Karpas-422 (cell line): ENCODE measurements at regions not wholly inside any gene's neighbourhood (a gene's known extent, or its start where the extent isn't known, plus 50 kb on each side); places are given as distances from the start of the nearest gene placed in this dataset.

Experiments used
- DNase-seq: peaks from one replicate; pipeline ENCODE4 v3.0.0-alpha.2; 2015
- H2AFZ ChIP-seq: fragments of 200-600 bp; sonication (generic); 2 replicates; pipeline ENCODE4 v1.6.1; 2014; ENCODE audit warnings: antibody characterized with exemption, low read length, mixed read lengths
- H3K27ac ChIP-seq: fragments of 200-600 bp; sonication (generic); 2 replicates; pipeline ENCODE4 v1.5.1; 2014; ENCODE audit warnings: mild to moderate bottlenecking, low read length, moderate library complexity
- H3K27me3 ChIP-seq: fragments of 200-600 bp; sonication (generic); 2 replicates; pipeline ENCODE4 v1.6.1; 2014; ENCODE audit warnings: low read length, mixed read lengths
- H3K36me3 ChIP-seq: fragments of 200-600 bp; sonication (generic); 2 replicates; pipeline ENCODE4 v1.6.1; 2014; ENCODE audit warnings: low read length, mixed read lengths; ENCODE audit not compliant: insufficient read depth
- H3K4me1 ChIP-seq: fragments of 200-600 bp; sonication (generic); 2 replicates; pipeline ENCODE4 v1.6.1; 2014; ENCODE audit warnings: mild to moderate bottlenecking, low read length, mixed read lengths
- H3K4me2 ChIP-seq: fragments of 200-600 bp; sonication (generic); 2 replicates; pipeline ENCODE4 v1.6.1; 2014; ENCODE audit warnings: low read length, low read depth, mild to moderate bottlenecking; ENCODE audit not compliant: poor library complexity, severe bottlenecking
- H3K4me3 ChIP-seq: fragments of 200-600 bp; sonication (generic); 2 replicates; pipeline ENCODE4 v1.5.1; 2014; ENCODE audit warnings: mild to moderate bottlenecking, antibody characterized with exemption, low read length, mixed read lengths
- H3K79me2 ChIP-seq: fragments of 200-600 bp; sonication (generic); 2 replicates; pipeline ENCODE4 v1.6.1; 2014; ENCODE audit warnings: mild to moderate bottlenecking, low read length, mixed read lengths
- H3K9ac ChIP-seq: fragments of 200-600 bp; sonication (generic); 2 replicates; pipeline ENCODE4 v1.6.0; 2014; ENCODE audit warnings: low read length
- H3K9me2 ChIP-seq: fragments of 200-600 bp; sonication (generic), shearing (Covaris generic); replicated peaks from 2 replicates; pipeline ENCODE4 v1.6.0; 2014; ENCODE audit warnings: mild to moderate bottlenecking, low read length, moderate library complexity; ENCODE audit not compliant: insufficient read depth
- H3K9me3 ChIP-seq: fragments of 300-700, 200-600 bp; sonication (generic); 2 replicates; pipeline ENCODE4 v1.6.1; 2014; ENCODE audit warnings: low read length, mixed read lengths
- H4K20me1 ChIP-seq: fragments of 200-600 bp; sonication (generic); 2 replicates; pipeline ENCODE4 v1.6.1; 2014; ENCODE audit warnings: mild to moderate bottlenecking, antibody characterized with exemption, low read length, low read depth; ENCODE audit not compliant: insufficient read depth

DNA sequence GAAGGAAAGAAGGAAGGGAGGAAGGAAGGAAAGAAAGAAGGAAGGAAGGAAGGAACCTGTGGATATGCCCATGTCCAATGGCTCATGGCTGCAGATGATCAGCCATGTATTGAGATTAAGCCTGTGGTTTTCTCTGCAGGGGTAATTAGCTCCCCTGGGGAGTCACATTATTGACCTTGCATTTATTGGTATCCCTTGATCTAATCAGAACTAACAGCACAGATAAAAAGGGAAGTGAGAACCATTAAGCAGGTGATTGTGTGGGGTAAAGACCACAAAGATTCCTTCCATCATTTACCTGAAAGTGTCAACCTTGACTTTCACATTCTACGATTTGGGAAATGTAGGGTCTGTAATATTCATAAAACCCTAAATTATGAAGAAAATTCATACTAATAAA, 390.7 kb downstream of the BRINP2 start:
- H2AFZ ChIP-seq = no peak overlapping the region
- no peaks in the 10 kb centered on the region for H3K9me2 ChIP-seq
- H3K36me3 ChIP-seq = no peaks in the 10 kb centered on the region
- H3K27ac ChIP-seq = no peak overlapping the region
- no peak overlapping the region for H3K4me3 ChIP-seq
- H4K20me1 ChIP-seq = no peaks in the 10 kb centered on the region
- no peaks in the 10 kb centered on the region for H3K79me2 ChIP-seq
- H3K9me3 ChIP-seq = no peaks in the 10 kb centered on the region
- no peaks in the 10 kb centered on the region for H3K4me1 ChIP-seq
- H3K9ac ChIP-seq = no peak overlapping the region
- no peak overlapping the region for H3K4me2 ChIP-seq
- H3K27me3 ChIP-seq = no peaks in the 10 kb centered on the region
- DNase-seq = no peak

DNA sequence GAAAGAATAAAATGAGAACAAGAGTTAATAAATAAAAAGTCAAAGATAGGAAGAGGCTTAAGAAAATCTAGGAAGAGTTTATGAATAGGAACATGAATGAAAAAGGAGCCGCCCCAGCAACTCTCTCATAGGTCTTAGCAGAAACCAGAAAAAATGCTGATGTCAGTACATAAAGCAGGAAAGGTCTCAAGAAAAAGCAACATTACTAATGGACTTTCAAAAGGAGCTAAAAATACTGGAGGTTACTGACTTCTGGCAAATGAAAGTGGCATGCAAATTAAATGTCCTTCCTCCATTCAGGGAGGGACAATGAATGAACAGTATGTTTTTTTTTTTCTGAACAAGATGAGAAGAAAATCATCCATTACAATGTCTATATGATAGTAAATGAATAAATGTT, 387.6 kb downstream of the BRINP2 start:
- Histone ChIP-seq H3K79me2 (no peaks in the 10 kb centered on the region), H3K4me1 (no peaks in the 10 kb centered on the region), H3K36me3 (no peaks in the 10 kb centered on the region), H3K27ac (no peak overlapping the region), H4K20me1 (no peaks in the 10 kb centered on the region), H3K9me2 (no peaks in the 10 kb centered on the region), H3K4me3 (no peak overlapping the region), H3K4me2 (no peak overlapping the region), H3K9me3 (no peaks in the 10 kb centered on the region), H3K27me3 (no peaks in the 10 kb centered on the region), H3K9ac (no peak overlapping the region), H2AFZ (no peak overlapping the region)
- DNase-seq = no peak

DNA sequence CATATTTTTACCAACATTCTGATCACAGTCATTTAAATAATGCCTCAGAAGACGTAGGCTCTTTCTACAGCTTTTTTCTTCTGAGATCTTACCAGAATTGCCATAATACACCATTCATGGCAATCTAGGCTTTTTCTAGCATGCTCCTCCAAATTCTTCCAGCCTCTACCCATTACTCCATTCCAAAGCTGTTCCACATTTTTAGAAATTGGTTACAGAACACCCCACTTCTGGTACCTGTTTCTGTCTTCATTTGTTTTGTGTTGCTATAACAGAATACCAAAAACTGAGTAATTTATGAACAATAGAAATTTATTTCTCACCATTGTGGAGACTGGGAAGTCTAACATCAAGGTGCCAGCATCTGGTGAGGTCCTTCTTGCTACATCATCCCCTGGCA, 385.4 kb downstream of the BRINP2 start:
- Histone ChIP-seq H2AFZ (no peak overlapping the region), H3K79me2 (no peaks in the 10 kb centered on the region), H3K9me3 (no peaks in the 10 kb centered on the region), H3K4me1 (no peaks in the 10 kb centered on the region), H3K27ac (no peak overlapping the region), H3K27me3 (no peaks in the 10 kb centered on the region), H3K4me2 (no peak overlapping the region), H4K20me1 (no peaks in the 10 kb centered on the region), H3K36me3 (no peaks in the 10 kb centered on the region), H3K9ac (no peak overlapping the region), H3K4me3 (no peak overlapping the region), H3K9me2 (no peaks in the 10 kb centered on the region)
- DNase-seq = no peak

DNA sequence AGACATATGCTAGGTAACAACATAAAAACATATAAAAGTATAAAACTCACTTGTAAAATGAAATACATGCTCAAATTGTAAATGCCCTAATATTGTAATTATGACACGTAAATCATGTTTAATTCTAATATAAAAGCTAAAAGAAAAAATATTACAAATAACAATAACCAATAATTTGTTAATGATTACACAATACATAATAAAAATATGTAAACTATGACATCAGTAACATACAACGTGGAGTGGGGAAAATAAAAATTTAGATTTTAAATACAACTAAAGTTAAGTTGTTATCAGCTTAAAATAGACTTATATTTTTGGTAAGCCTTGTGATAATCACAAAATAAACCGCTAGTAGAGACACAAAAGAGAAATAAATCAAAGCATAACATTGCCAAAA, 376.4 kb downstream of the BRINP2 start:
- no peaks in the 10 kb centered on the region for H4K20me1 ChIP-seq
- H3K79me2 ChIP-seq = no peaks in the 10 kb centered on the region
- no peak overlapping the region for H3K9ac ChIP-seq
- H3K36me3 ChIP-seq = no peaks in the 10 kb centered on the region
- no peaks in the 10 kb centered on the region for H3K4me1 ChIP-seq
- H3K4me2 ChIP-seq = no peak overlapping the region
- H3K4me3 ChIP-seq = no peak overlapping the region
- no peak for DNase-seq
- no peaks in the 10 kb centered on the region for H3K9me2 ChIP-seq
- H3K9me3 ChIP-seq = no peaks in the 10 kb centered on the region
- no peaks in the 10 kb centered on the region for H3K27me3 ChIP-seq
- no peak overlapping the region for H2AFZ ChIP-seq
- no peak overlapping the region for H3K27ac ChIP-seq

DNA sequence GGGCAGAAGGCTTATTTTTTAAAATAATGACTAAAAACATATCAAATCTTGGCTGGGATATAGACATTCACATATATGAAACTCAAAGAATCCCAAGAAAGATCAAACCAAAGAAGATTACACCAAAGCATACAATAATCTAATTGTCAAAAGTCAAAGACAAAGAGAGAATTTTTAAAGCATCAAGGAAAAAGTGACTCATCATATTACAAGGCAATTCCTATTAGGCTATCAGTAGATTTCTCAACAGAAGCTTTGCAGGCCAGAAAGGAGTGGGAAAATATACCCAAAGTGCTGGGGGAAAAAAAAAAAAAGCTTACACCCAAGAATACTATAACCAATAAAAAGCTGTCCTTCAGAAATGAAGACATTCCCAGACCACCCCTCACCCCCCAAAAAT, 375.6 kb downstream of the BRINP2 start:
- H3K9me3 ChIP-seq = no peaks in the 10 kb centered on the region
- no peak for DNase-seq
- H3K4me3 ChIP-seq = no peak overlapping the region

DNA sequence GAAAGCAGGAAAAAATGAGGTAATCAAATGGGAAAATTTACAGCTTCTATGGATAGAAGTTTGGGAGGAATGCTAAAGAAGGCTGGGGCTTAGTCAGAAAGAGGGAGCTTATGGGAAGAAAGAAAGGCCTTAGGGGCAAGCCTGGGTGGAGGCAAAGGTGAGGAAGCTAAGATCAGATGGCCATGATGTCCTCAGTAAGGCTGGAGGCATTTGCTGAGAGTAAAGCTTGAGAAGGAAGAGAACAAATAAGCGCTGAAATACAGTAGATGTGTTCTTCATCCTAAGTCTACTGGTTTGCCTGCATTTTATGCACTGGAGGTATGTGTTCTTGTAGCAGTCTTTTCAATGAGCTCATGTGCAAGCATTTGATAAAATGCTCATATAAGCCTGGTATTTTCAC, 355.4 kb downstream of the BRINP2 start:
- Histone ChIP-seq H3K9me3 (no peaks in the 10 kb centered on the region), H2AFZ (no peak overlapping the region), H3K79me2 (no peaks in the 10 kb centered on the region), H3K27me3 (no peaks in the 10 kb centered on the region), H3K36me3 (no peaks in the 10 kb centered on the region), H3K9me2 (no peaks in the 10 kb centered on the region), H3K4me3 (no peak overlapping the region), H3K27ac (no peak overlapping the region), H3K9ac (no peak overlapping the region), H3K4me1 (no peaks in the 10 kb centered on the region), H4K20me1 (no peaks in the 10 kb centered on the region), H3K4me2 (no peak overlapping the region)
- DNase-seq = no peak

More for the DNA sequence above, 375.6 kb downstream of the BRINP2 start:
- H3K4me1 ChIP-seq = no peaks in the 10 kb centered on the region
- H3K9me2 ChIP-seq = no peaks in the 10 kb centered on the region
- H4K20me1 ChIP-seq = no peaks in the 10 kb centered on the region
- H3K9ac ChIP-seq = no peak overlapping the region
- H3K79me2 ChIP-seq = no peaks in the 10 kb centered on the region
- no peak overlapping the region for H3K27ac ChIP-seq
- H2AFZ ChIP-seq = no peak overlapping the region
- H3K27me3 ChIP-seq = no peaks in the 10 kb centered on the region
- no peak overlapping the region for H3K4me2 ChIP-seq
- H3K36me3 ChIP-seq = no peaks in the 10 kb centered on the region

DNA sequence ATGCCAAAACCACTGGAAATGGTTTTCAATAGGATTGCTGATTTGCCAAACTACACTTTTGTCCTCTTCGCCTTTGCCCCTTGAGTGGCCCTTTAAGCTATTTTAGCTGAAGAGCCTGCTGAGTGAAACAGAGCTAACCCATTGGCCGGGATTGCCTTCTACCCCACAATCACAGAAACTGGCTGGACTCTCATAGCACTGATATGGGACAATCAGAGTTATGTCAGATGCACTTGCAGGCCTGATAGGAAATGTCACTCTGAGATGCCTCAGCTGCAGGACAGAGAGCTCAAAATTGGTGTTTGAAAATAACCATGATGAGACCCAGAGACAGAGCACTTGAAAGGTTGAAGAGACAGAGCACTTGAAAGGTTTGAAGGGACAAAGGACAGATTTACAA, 354.4 kb downstream of the BRINP2 start:
- Histone ChIP-seq H3K9me2 (no peaks in the 10 kb centered on the region), H3K9me3 (no peaks in the 10 kb centered on the region), H3K27ac (no peak overlapping the region), H2AFZ (no peak overlapping the region), H3K27me3 (no peaks in the 10 kb centered on the region), H3K4me2 (no peak overlapping the region), H3K79me2 (no peaks in the 10 kb centered on the region), H3K36me3 (no peaks in the 10 kb centered on the region), H3K4me1 (no peaks in the 10 kb centered on the region), H3K4me3 (no peak overlapping the region), H3K9ac (no peak overlapping the region), H4K20me1 (no peaks in the 10 kb centered on the region)
- DNase-seq = no peak

DNA sequence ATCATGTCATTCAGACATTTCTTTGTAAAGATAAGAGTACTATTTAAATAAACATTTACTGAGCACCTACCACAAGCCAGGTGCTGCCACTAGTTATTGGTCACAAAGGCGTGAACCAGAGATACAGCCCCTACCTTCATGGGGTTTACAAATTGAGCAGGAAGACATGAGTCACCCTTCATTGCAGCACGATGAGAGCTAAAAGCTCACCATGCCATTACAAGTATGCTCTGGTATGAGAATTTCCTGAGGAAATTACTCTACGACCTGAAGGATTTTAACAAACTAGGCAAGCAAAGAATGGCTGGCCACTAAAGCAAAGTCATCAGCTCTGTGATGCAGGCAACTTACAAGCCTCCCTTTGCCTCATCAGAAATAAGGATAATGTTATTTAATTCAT, 346.8 kb downstream of the BRINP2 start:
- H3K9ac ChIP-seq = no peak overlapping the region
- DNase-seq = no peak
- no peaks in the 10 kb centered on the region for H3K36me3 ChIP-seq
- H3K9me3 ChIP-seq = no peaks in the 10 kb centered on the region
- no peak overlapping the region for H2AFZ ChIP-seq
- H3K27ac ChIP-seq = no peak overlapping the region
- H3K9me2 ChIP-seq = no peaks in the 10 kb centered on the region
- no peaks in the 10 kb centered on the region for H4K20me1 ChIP-seq
- no peaks in the 10 kb centered on the region for H3K4me1 ChIP-seq
- no peaks in the 10 kb centered on the region for H3K27me3 ChIP-seq
- H3K79me2 ChIP-seq = no peaks in the 10 kb centered on the region
- H3K4me2 ChIP-seq = no peak overlapping the region
- no peak overlapping the region for H3K4me3 ChIP-seq

DNA sequence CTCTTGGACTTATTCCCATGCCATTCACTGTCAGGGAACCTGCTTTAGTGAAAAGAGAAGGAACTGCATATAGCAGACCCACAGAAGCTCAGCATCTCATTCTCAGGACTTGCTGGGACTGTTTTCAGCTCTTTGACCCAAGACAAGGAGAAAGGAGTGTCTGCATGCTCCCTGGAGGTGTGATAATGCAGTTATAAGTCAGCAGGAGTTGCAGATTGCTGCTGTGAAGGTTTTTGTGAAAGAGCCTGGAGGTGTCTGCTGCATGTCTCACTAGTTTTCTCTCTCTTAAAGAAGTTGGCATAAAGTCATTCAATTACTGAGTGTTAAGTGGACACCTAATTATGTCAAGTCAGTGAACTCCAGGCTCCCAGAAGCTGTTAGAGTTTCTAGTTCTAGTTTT, 343.4 kb downstream of the BRINP2 start:
- Histone ChIP-seq H4K20me1 (no peaks in the 10 kb centered on the region), H3K9me2 (no peaks in the 10 kb centered on the region), H3K4me1 (no peaks in the 10 kb centered on the region), H3K27ac (no peak overlapping the region), H3K27me3 (no peaks in the 10 kb centered on the region), H2AFZ (no peak overlapping the region), H3K9ac (no peak overlapping the region), H3K4me2 (no peak overlapping the region), H3K9me3 (no peaks in the 10 kb centered on the region), H3K4me3 (no peak overlapping the region), H3K36me3 (no peaks in the 10 kb centered on the region), H3K79me2 (no peaks in the 10 kb centered on the region)
- no peak for DNase-seq
